ENCODE measurements at regions not wholly inside any gene's neighbourhood (a gene's known extent, or its start where the extent isn't known, plus 50 kb on each side); places are given as distances from the start of the nearest gene placed in this dataset.

GRCh38 chr6:94323853-94324252 is 904.5 kb upstream of the EPHA7 start:
- no peaks in the 10 kb centered on the region for H3K4me1 ChIP-seq (ENCODE audit: control extremely low read depth in 1 of 4, control insufficient read depth in 4 of 4, insufficient read depth in 4 of 4, low read length in 3 of 4)
- H3K27ac ChIP-seq (ENCODE audit: insufficient read depth in 1 of 2, low read depth in 1 of 2, low read length in 2 of 2, poor library complexity in 1 of 2, severe bottlenecking in 2 of 2) = no peak overlapping the region
- H3K36me3 ChIP-seq (ENCODE audit: control insufficient read depth in 4 of 4, insufficient read depth in 4 of 4, low read length in 3 of 4) = no peaks in the 10 kb centered on the region
- WGBS (ENCODE audit: insufficient coverage) = 86% methylated on average over 1 of the region's 1 CpG
- ChIA-PET CTCF (no interaction called here), POLR2A (no interaction called here)
- no peak for DNase-seq
- H3K9me3 ChIP-seq (ENCODE audit: control extremely low read depth in 1 of 5, control insufficient read depth in 4 of 5, insufficient read depth in 2 of 5, low read depth in 1 of 5, low read length in 4 of 5) = no peaks in the 10 kb centered on the region
- no peak overlapping the region for H3K4me3 ChIP-seq (ENCODE audit: control insufficient read depth in 1 of 7, extremely low read depth in 1 of 7, insufficient read depth in 4 of 7, low read depth in 2 of 7, low read length in 6 of 7)
- no peaks in the 10 kb centered on the region for H3K27me3 ChIP-seq (replicated peaks in 2 of 5; ENCODE audit: control insufficient read depth in 4 of 5, insufficient read depth in 5 of 5, low read length in 4 of 5)

- H3K27ac ChIP-seq (ENCODE audit: insufficient read depth in 1 of 2, low read depth in 1 of 2, low read length in 2 of 2, poor library complexity in 1 of 2, severe bottlenecking in 2 of 2) = no peak overlapping the region
- ChIA-PET POLR2A (no interaction called here), CTCF (no interaction called here)
- no peaks in the 10 kb centered on the region for H3K9me3 ChIP-seq (ENCODE audit: control extremely low read depth in 1 of 5, control insufficient read depth in 4 of 5, insufficient read depth in 2 of 5, low read depth in 1 of 5, low read length in 4 of 5)
- WGBS (ENCODE audit: insufficient coverage) = 88% methylated on average over 4 of the region's 5 CpGs
- H3K27me3 ChIP-seq (replicated peaks in 2 of 5; ENCODE audit: control insufficient read depth in 4 of 5, insufficient read depth in 5 of 5, low read length in 4 of 5) = no peaks in the 10 kb centered on the region
- H3K4me3 ChIP-seq (ENCODE audit: control insufficient read depth in 1 of 7, extremely low read depth in 1 of 7, insufficient read depth in 4 of 7, low read depth in 2 of 7, low read length in 6 of 7) = no peak overlapping the region
- DNase-seq = no peak
- no peaks in the 10 kb centered on the region for H3K4me1 ChIP-seq (ENCODE audit: control extremely low read depth in 1 of 4, control insufficient read depth in 4 of 4, insufficient read depth in 4 of 4, low read length in 3 of 4)
- H3K36me3 ChIP-seq (ENCODE audit: control insufficient read depth in 4 of 4, insufficient read depth in 4 of 4, low read length in 3 of 4) = no peaks in the 10 kb centered on the region
Observed at GRCh38 chr6:94300424-94301144, 881.2 kb upstream of the EPHA7 start.

DNA sequence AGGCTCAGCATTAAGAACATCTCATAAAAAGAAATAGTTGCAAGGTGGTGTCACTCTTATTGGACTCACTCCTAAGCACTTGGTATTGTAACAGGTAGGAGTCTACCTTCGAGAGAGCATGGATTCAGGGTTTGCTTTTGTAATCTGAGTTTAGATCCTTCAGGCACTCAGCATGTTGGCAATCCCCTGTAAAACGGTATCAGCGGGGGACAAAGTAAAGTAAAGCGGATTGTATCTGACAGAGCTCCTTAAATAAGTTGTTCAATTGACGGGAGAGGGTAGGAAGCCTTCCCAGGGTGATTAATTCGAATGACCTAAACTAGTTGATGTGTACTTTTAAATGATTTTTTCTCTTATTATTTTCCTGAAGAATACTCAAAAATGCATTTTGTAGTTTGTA is 869.8 kb upstream of the EPHA7 start:
- H3K4me1 ChIP-seq (ENCODE audit: control extremely low read depth in 1 of 4, control insufficient read depth in 4 of 4, insufficient read depth in 4 of 4, low read length in 3 of 4) = no peaks in the 10 kb centered on the region
- H3K9me3 ChIP-seq (ENCODE audit: control extremely low read depth in 1 of 5, control insufficient read depth in 4 of 5, insufficient read depth in 2 of 5, low read depth in 1 of 5, low read length in 4 of 5) = no peaks in the 10 kb centered on the region
- DNase-seq = no peak
- H3K4me3 ChIP-seq (ENCODE audit: control insufficient read depth in 1 of 7, extremely low read depth in 1 of 7, insufficient read depth in 4 of 7, low read depth in 2 of 7, low read length in 6 of 7) = no peak overlapping the region
- peaks cover 0 to 2% (median 0%) of the 10 kb centered on the region in 5 experiments for H3K27me3 ChIP-seq (replicated peaks in 2 of 5; ENCODE audit: control insufficient read depth in 4 of 5, insufficient read depth in 5 of 5, low read length in 4 of 5)
- 96% methylated on average over 4 of the region's 6 CpGs for WGBS (ENCODE audit: insufficient coverage)
- H3K27ac ChIP-seq (ENCODE audit: insufficient read depth in 1 of 2, low read depth in 1 of 2, low read length in 2 of 2, poor library complexity in 1 of 2, severe bottlenecking in 2 of 2) = no peak overlapping the region
- H3K36me3 ChIP-seq (ENCODE audit: control insufficient read depth in 4 of 4, insufficient read depth in 4 of 4, low read length in 3 of 4) = no peaks in the 10 kb centered on the region
- ChIA-PET CTCF (no interaction called here), POLR2A (no interaction called here)

GRCh38 chr6:94278146-94278545 is 858.8 kb upstream of the EPHA7 start:
- no peaks in the 10 kb centered on the region for H3K36me3 ChIP-seq (ENCODE audit: control insufficient read depth in 4 of 4, insufficient read depth in 4 of 4, low read length in 3 of 4)
- H3K4me3 ChIP-seq (ENCODE audit: control insufficient read depth in 1 of 7, extremely low read depth in 1 of 7, insufficient read depth in 4 of 7, low read depth in 2 of 7, low read length in 6 of 7) = no peak overlapping the region
- no peak overlapping the region for H3K27ac ChIP-seq (ENCODE audit: insufficient read depth in 1 of 2, low read depth in 1 of 2, low read length in 2 of 2, poor library complexity in 1 of 2, severe bottlenecking in 2 of 2)
- DNase-seq = no peak
- no peaks in the 10 kb centered on the region for H3K27me3 ChIP-seq (replicated peaks in 2 of 5; ENCODE audit: control insufficient read depth in 4 of 5, insufficient read depth in 5 of 5, low read length in 4 of 5)
- no peaks in the 10 kb centered on the region for H3K4me1 ChIP-seq (ENCODE audit: control extremely low read depth in 1 of 4, control insufficient read depth in 4 of 4, insufficient read depth in 4 of 4, low read length in 3 of 4)
- POLR2A ChIA-PET = no interaction called here
- CTCF ChIA-PET = no interaction called here
- H3K9me3 ChIP-seq (ENCODE audit: control extremely low read depth in 1 of 5, control insufficient read depth in 4 of 5, insufficient read depth in 2 of 5, low read depth in 1 of 5, low read length in 4 of 5) = no peaks in the 10 kb centered on the region
- WGBS (ENCODE audit: insufficient coverage) = 83% methylated on average over 4 of the region's 5 CpGs

GRCh38 chr6:94272327-94272726 is 853.0 kb upstream of the EPHA7 start:
- CTCF ChIA-PET = no interaction called here
- Histone ChIP-seq H3K4me3 (ENCODE audit: control insufficient read depth in 1 of 7, extremely low read depth in 1 of 7, insufficient read depth in 4 of 7, low read depth in 2 of 7, low read length in 6 of 7) (no peak overlapping the region), H3K27me3 (replicated peaks in 2 of 5; ENCODE audit: control insufficient read depth in 4 of 5, insufficient read depth in 5 of 5, low read length in 4 of 5) (no peaks in the 10 kb centered on the region), H3K9me3 (ENCODE audit: control extremely low read depth in 1 of 5, control insufficient read depth in 4 of 5, insufficient read depth in 2 of 5, low read depth in 1 of 5, low read length in 4 of 5) (no peaks in the 10 kb centered on the region), H3K36me3 (ENCODE audit: control insufficient read depth in 4 of 4, insufficient read depth in 4 of 4, low read length in 3 of 4) (no peaks in the 10 kb centered on the region), H3K27ac (ENCODE audit: insufficient read depth in 1 of 2, low read depth in 1 of 2, low read length in 2 of 2, poor library complexity in 1 of 2, severe bottlenecking in 2 of 2) (no peak overlapping the region), H3K4me1 (ENCODE audit: control extremely low read depth in 1 of 4, control insufficient read depth in 4 of 4, insufficient read depth in 4 of 4, low read length in 3 of 4) (no peaks in the 10 kb centered on the region)
- no peak for DNase-seq
- WGBS (ENCODE audit: insufficient coverage) = 100% methylated on average over 2 of the region's 2 CpGs
- POLR2A ChIA-PET = no interaction called here

DNA sequence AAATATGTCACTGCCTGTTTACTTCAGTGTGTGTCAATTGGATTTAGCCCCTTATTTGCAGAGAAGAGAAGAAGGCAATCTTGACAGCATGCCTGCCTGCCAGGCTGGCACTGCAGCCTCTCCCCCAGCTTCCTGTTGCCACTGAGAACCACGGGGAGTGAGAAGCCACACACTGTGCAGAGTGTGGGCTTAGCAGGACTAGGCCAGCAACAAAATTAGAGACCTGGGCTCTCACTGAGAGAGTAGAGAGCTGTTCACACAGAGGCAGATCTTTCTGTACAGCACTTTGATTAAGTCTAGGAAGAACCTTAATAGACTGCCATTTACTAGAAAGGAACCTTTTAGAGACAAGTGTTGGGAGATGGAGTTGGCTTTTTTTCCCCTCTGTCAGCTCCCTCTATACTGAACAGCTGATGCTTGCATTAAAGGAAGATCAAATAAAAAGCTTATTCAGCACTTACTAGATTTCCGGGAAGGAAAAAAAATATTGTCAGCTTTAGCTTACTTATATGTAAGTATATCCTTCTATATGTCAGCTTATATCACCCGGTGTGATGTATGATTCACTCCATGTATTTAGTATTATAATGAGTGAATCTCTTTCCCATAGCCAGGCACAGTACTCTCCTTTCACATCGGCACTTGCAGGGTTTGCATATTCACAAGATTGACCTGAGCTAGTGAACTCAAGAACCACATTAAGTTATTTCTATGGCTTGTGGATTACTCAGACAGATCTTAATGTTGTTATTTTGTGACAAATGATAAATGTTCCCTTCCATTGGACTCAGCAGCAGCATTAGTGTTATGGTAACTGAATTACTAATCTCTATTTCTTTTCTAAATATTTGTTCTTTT is 851.0 kb upstream of the EPHA7 start:
- Histone ChIP-seq H3K27ac (ENCODE audit: insufficient read depth in 1 of 2, low read depth in 1 of 2, low read length in 2 of 2, poor library complexity in 1 of 2, severe bottlenecking in 2 of 2) (no peak overlapping the region), H3K9me3 (ENCODE audit: control extremely low read depth in 1 of 5, control insufficient read depth in 4 of 5, insufficient read depth in 2 of 5, low read depth in 1 of 5, low read length in 4 of 5) (no peaks in the 10 kb centered on the region), H3K4me1 (ENCODE audit: control extremely low read depth in 1 of 4, control insufficient read depth in 4 of 4, insufficient read depth in 4 of 4, low read length in 3 of 4) (no peaks in the 10 kb centered on the region), H3K27me3 (replicated peaks in 2 of 5; ENCODE audit: control insufficient read depth in 4 of 5, insufficient read depth in 5 of 5, low read length in 4 of 5) (no peaks in the 10 kb centered on the region), H3K36me3 (ENCODE audit: control insufficient read depth in 4 of 4, insufficient read depth in 4 of 4, low read length in 3 of 4) (no peaks in the 10 kb centered on the region), H3K4me3 (ENCODE audit: control insufficient read depth in 1 of 7, extremely low read depth in 1 of 7, insufficient read depth in 4 of 7, low read depth in 2 of 7, low read length in 6 of 7) (no peak overlapping the region)
- CTCF ChIA-PET = no interaction called here
- POLR2A ChIA-PET = no interaction called here
- WGBS (ENCODE audit: insufficient coverage) = 0% methylated on average over 1 of the region's 4 CpGs
- no peak for DNase-seq

GRCh38 chr6:94269256-94269655 is 849.9 kb upstream of the EPHA7 start:
- ChIA-PET CTCF (no interaction called here), POLR2A (no interaction called here)
- no peaks in the 10 kb centered on the region for H3K4me1 ChIP-seq (ENCODE audit: control extremely low read depth in 1 of 4, control insufficient read depth in 4 of 4, insufficient read depth in 4 of 4, low read length in 3 of 4)
- H3K4me3 ChIP-seq (ENCODE audit: control insufficient read depth in 1 of 7, extremely low read depth in 1 of 7, insufficient read depth in 4 of 7, low read depth in 2 of 7, low read length in 6 of 7) = no peak overlapping the region
- H3K27me3 ChIP-seq (replicated peaks in 2 of 5; ENCODE audit: control insufficient read depth in 4 of 5, insufficient read depth in 5 of 5, low read length in 4 of 5) = no peaks in the 10 kb centered on the region
- H3K27ac ChIP-seq (ENCODE audit: insufficient read depth in 1 of 2, low read depth in 1 of 2, low read length in 2 of 2, poor library complexity in 1 of 2, severe bottlenecking in 2 of 2) = no peak overlapping the region
- H3K9me3 ChIP-seq (ENCODE audit: control extremely low read depth in 1 of 5, control insufficient read depth in 4 of 5, insufficient read depth in 2 of 5, low read depth in 1 of 5, low read length in 4 of 5) = no peaks in the 10 kb centered on the region
- DNase-seq = no peak
- H3K36me3 ChIP-seq (ENCODE audit: control insufficient read depth in 4 of 4, insufficient read depth in 4 of 4, low read length in 3 of 4) = no peaks in the 10 kb centered on the region

Data from common myeloid progenitor, CD34-positive (primary cell).